COR-L47 (cell line): ENCODE measurements at regions not wholly inside any gene's neighbourhood (a gene's known extent, or its start where the extent isn't known, plus 50 kb on each side); places are given as distances from the start of the nearest gene placed in this dataset.
"Not testable (repeated sequence)": the region's sequence is repeated elsewhere in the genome, so short reads cannot be mapped to it uniquely, and the experiment has no call there.

Experiments used
- DNase-seq: peaks from one replicate; lab custom pipeline; 2025; lab: John Stamatoyannopoulos, UW

GRCh38 chr6:28839443-28840120 is 84.2 kb downstream of the TRIM27 start:
- no peak for DNase-seq

- DNase-seq, result no peak
Observed at GRCh38 chr6:28841290-28841689, 82.5 kb downstream of the TRIM27 start.

- not testable (repeated sequence) for DNase-seq
Observed at GRCh38 chr6:28848756-28849155, 75.0 kb downstream of the TRIM27 start.
